NOMO-1 treated with DMSO at 0.1 percent for 48 hours (cell line): ENCODE measurements at regions not wholly inside any gene's neighbourhood (a gene's known extent, or its start where the extent isn't known, plus 50 kb on each side); places are given as distances from the start of the nearest gene placed in this dataset.

Source experiments
- DNase-seq: peaks from one replicate; lab custom pipeline; 2025; ENCODE audit not compliant: unreplicated experiment; lab: John Stamatoyannopoulos, UW

GRCh38 chr3:59308684-59309083 lies 258.9 kb upstream of the CFAP20DC start:
- no peak for DNase-seq

GRCh38 chr3:59308001-59308400 lies 258.2 kb upstream of the CFAP20DC start:
- no peak for DNase-seq

GRCh38 chr3:59306436-59306835 lies 256.6 kb upstream of the CFAP20DC start:
- DNase-seq: no peak

GRCh38 chr3:59304296-59304695 lies 254.5 kb upstream of the CFAP20DC start:
- DNase-seq: no peak

GRCh38 chr3:59303452-59303851 lies 253.6 kb upstream of the CFAP20DC start:
- no peak for DNase-seq

- no peak for DNase-seq
Observed at GRCh38 chr3:59302442-59302841, 252.6 kb upstream of the CFAP20DC start.

- peak; percentile 84 for DNase-seq
Observed at GRCh38 chr3:59300733-59301132, 250.9 kb upstream of the CFAP20DC start.

- no peak for DNase-seq
Observed at GRCh38 chr3:59299561-59299960, 249.7 kb upstream of the CFAP20DC start.

GRCh38 chr3:59290358-59290757 lies 240.5 kb upstream of the CFAP20DC start:
- DNase-seq: no peak

- no peak for DNase-seq
Observed at GRCh38 chr3:59289831-59290230, 240.0 kb upstream of the CFAP20DC start.

- no peak for DNase-seq
Observed at GRCh38 chr3:59288951-59289350, 239.1 kb upstream of the CFAP20DC start.

GRCh38 chr3:59286791-59287531 lies 237.1 kb upstream of the CFAP20DC start:
- DNase-seq: peak; percentile 81

GRCh38 chr3:59285560-59285959 lies 235.7 kb upstream of the CFAP20DC start:
- DNase-seq: no peak

GRCh38 chr3:59284926-59285325 lies 235.1 kb upstream of the CFAP20DC start:
- no peak for DNase-seq

GRCh38 chr3:59280113-59280512 lies 230.3 kb upstream of the CFAP20DC start:
- DNase-seq: no peak

- DNase-seq: no peak
Observed at GRCh38 chr3:59277816-59278215, 228.0 kb upstream of the CFAP20DC start.

- no peak for DNase-seq
Observed at GRCh38 chr3:59277201-59277600, 227.4 kb upstream of the CFAP20DC start.

- no peak for DNase-seq
Observed at GRCh38 chr3:59273976-59274375, 224.2 kb upstream of the CFAP20DC start.

GRCh38 chr3:59271971-59272370 lies 222.1 kb upstream of the CFAP20DC start:
- no peak for DNase-seq

- no peak for DNase-seq
Observed at GRCh38 chr3:59270921-59271320, 221.1 kb upstream of the CFAP20DC start.

- DNase-seq: no peak
Observed at GRCh38 chr3:59270209-59270608, 220.4 kb upstream of the CFAP20DC start.

- no peak for DNase-seq
Observed at GRCh38 chr3:59268170-59268569, 218.3 kb upstream of the CFAP20DC start.

GRCh38 chr3:59267021-59267420 lies 217.2 kb upstream of the CFAP20DC start:
- DNase-seq: no peak
